GM18873 (cell line): ENCODE measurements at regions not wholly inside any gene's neighbourhood (a gene's known extent, or its start where the extent isn't known, plus 50 kb on each side); places are given as distances from the start of the nearest gene placed in this dataset.
"Not testable (repeated sequence)": the region's sequence is repeated elsewhere in the genome, so short reads cannot be mapped to it uniquely, and the experiment has no call there.

Experiments used
- ATAC-seq: cut with Tn5 transposase; IDR thresholded peaks from one replicate; pipeline ENCODE4 v1.9.1; 2021; ENCODE audit warnings: mild to moderate bottlenecking, moderate library complexity, moderate number of reproducible peaks; ENCODE audit not compliant: unreplicated experiment, low FRiP score

- no peak for ATAC-seq
Measured at GRCh38 chr6:112846681-112847080, 499.6 kb downstream of the RFPL4B start.

GRCh38 chr6:112851146-112851545, 504.0 kb downstream of the RFPL4B start:
- no peak for ATAC-seq

GRCh38 chr6:112853162-112853561, 506.0 kb downstream of the RFPL4B start:
- no peak for ATAC-seq

- no peak for ATAC-seq
Measured at GRCh38 chr6:112863753-112864152, 516.6 kb downstream of the RFPL4B start.

GRCh38 chr6:112865131-112865530, 518.0 kb downstream of the RFPL4B start:
- ATAC-seq = no peak

GRCh38 chr6:112874881-112875280, 527.8 kb downstream of the RFPL4B start:
- no peak for ATAC-seq

GRCh38 chr6:112877134-112878100, 530.3 kb downstream of the RFPL4B start:
- no peak for ATAC-seq

GRCh38 chr6:112879920-112880413, 532.8 kb downstream of the RFPL4B start:
- no peak for ATAC-seq

GRCh38 chr6:112881027-112881426, 533.9 kb downstream of the RFPL4B start:
- no peak for ATAC-seq

- no peak for ATAC-seq
Measured at GRCh38 chr6:112881828-112882780, 535.0 kb downstream of the RFPL4B start.

GRCh38 chr6:112883095-112883494, 536.0 kb downstream of the RFPL4B start:
- no peak for ATAC-seq

- ATAC-seq = no peak
Measured at GRCh38 chr6:112886415-112886814, 539.3 kb downstream of the RFPL4B start.

GRCh38 chr6:112887424-112887823, 540.3 kb downstream of the RFPL4B start:
- ATAC-seq = not testable (repeated sequence)

- ATAC-seq = no peak
Measured at GRCh38 chr6:112899541-112899940, 552.4 kb downstream of the RFPL4B start.

GRCh38 chr6:112903361-112903760, 556.2 kb downstream of the RFPL4B start:
- no peak for ATAC-seq

GRCh38 chr6:112906726-112907125, 559.6 kb downstream of the RFPL4B start:
- no peak for ATAC-seq

- ATAC-seq = no peak
Measured at GRCh38 chr6:112909781-112910180, 562.7 kb downstream of the RFPL4B start.

- ATAC-seq = no peak
Measured at GRCh38 chr6:112910256-112910655, 563.1 kb downstream of the RFPL4B start.

GRCh38 chr6:112911959-112912358, 564.8 kb downstream of the RFPL4B start:
- no peak for ATAC-seq

GRCh38 chr6:112912416-112913101, 565.4 kb downstream of the RFPL4B start:
- ATAC-seq = no peak
